Left lobe of liver (tissue), 2 donors: ENCODE measurements at regions not wholly inside any gene's neighbourhood (a gene's known extent, or its start where the extent isn't known, plus 50 kb on each side); places are given as distances from the start of the nearest gene placed in this dataset.

Experiments
- ATAC-seq: fragments of 200-7000 bp; cut with Tn5 transposase; one replicate; pipeline ENCODE4 v1.9.1; 2020; ENCODE audit warnings: mild to moderate bottlenecking, moderate library complexity
- DNase-seq: peaks from one replicate; pipeline ENCODE4 v3.0.0-alpha.2; 2020; ENCODE audit warnings: low spot score
- donor health status: DM: no; HTN: no; CAD: no; lungs with moderate emphysema.
- donor health status: DM: no; HTN: yes; CAD: no.

DNA sequence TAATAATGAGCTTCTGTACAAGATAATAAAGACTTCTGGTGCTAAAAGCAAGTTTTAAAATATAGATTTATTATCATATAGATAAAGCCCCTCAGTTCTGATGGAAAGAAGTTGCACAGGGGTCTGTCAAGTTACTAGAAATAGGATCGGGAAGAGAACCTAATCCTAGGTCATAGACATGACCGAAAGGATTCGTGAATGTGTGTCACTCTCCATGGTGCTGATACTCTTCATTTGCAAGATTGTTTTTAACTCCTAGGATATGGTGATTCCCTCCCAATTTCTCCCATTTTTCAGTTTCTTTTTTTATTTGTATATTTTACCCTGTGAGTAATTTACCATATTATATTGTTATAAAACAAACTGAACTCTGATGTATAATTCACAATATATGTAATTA, 58.9 kb upstream of the CTNNA2 start:
- DNase-seq (no peak), ATAC-seq (no peak)

DNA sequence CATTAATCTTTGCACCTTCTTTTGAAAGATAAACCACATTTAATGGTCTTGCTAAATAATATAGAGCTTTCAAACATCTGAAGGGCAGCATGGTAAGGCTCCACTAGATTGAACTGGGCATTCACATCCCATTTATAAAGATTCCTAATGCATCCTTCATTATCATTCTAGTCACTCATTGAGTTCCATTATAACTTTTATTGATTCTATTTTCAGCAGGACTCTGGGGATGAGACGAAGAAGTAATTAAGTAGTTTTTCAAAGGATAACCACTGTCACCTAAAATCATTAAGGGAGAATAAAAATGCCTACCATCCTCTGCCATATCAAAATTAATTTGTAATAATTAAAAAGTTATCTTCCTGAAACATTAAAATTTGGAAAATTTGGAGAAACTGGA, 60.2 kb upstream of the CTNNA2 start:
- DNase-seq (no peak), ATAC-seq (no peak)

DNA sequence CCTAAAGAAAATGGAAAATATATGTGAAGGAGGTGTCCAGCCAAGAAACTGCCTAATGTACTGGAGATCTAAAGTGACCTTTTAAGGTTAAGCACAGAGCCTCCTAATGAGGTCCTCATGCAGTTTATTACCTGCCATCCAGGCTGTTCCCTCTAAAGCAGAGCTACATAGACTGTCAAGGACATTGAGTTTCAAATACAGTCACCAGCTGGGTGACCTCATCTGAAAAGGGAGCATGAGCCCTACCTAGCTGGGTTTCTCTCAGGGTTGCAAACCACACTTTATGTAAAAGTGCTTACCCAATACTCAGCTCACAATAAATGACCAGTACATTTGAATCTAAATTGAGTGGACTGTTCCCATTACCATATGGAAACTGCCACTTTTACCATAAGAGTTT, 65.4 kb upstream of the CTNNA2 start:
- no peak for ATAC-seq

DNA sequence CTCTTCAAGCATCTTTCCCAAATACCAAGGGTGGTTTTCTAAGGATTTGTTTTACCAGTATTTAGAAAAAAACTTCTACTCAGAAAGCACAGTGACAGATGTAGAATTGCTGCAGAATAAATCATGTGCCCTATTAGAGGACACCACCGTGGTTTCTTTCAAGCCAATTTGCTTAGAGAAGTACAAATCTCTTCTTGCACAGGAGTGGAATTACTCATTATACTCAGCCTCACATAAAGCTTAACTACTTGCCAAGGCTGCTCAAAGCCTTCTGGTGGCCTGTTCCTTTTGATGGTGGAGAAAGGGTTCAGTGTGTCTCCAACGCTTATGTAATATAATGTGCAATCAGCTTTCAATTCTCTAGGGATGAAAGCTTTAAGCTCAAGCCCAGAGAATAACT, 66.5 kb upstream of the CTNNA2 start:
- ATAC-seq (no peak), DNase-seq (no peak)

More for the DNA sequence above, 65.4 kb upstream of the CTNNA2 start:
- no peak for DNase-seq

DNA sequence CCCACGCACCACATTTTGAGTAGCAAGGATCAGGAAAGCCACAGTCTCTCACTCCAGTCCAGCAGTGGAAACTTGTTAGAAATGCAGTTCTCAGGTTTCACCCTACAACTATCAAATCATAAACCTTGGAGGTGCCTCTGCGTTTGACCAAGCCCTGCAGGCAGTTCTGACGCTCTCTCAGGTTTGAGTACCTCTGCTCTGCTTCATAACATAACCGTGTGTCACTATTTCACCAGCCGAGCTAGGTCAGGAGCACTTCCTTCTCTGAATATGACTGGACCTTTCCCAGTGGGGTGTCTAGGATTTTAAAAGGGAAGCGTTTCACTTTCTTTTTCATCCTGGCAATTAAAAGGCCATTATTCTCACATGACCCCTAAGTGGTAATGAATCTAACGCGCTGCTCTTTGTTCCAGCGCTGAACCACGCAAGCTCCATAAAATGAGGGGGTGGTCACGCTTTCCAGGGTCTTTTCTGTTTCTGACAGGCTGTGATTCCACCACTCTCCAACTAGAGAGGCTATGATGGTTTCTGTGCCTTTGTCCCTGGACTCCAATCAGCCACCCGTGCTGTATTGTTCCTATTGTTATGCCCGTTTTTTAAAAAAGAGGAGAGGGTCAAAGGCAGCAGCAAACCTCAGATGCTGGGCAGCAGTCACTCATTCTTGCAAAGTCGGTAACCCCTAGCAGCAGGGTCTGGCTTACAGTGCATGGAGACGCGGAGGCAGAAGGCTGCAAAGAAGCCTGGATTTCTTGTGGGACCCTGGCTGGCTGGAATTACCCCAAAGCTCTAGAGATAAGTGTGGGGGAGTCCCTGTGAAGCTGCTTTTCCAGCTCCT, 75.2 kb upstream of the CTNNA2 start:
- ATAC-seq: no peak
- DNase-seq: no peak

DNA sequence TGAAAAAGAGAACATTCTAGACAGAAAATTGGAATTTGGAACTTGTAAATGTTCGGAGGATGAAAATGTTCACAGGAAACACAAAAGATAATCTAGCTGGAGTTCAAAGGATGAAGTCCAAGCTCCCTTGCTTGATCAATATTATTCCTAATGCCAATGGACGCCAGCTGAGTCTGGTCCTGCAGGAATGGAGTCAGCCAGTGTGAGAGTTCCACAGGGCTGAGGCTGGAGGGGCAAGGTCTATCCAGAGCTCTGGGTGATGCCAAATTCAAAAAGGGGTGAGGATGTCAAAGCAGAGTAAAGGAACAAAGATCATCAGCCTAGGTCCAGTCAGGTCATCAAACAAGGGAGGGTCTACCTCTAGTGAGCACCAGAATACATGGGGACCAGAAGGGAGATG, 78.5 kb upstream of the CTNNA2 start:
- ATAC-seq (no peak), DNase-seq (no peak)

DNA sequence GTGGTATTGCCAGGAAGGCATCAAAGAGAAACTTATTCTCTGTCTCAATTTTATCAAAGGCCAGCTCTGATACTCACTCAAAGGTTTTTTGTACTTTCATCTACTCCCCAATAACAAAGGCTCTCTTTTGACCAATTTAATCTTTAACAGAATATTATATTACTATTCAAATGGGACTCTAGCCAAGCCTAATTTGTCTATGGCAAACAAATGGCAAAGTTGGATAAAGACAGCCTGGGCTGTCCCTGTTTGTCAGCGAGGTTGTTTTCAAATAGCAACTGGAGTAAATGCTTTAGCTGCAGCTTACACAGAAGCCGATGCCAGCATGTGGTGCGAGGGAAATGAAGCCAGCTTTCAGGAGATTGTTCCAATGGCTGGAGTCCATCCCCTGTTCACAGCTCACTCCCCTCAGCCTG, 80.1 kb upstream of the CTNNA2 start:
- peak; percentile 11 for ATAC-seq
- DNase-seq: no peak

DNA sequence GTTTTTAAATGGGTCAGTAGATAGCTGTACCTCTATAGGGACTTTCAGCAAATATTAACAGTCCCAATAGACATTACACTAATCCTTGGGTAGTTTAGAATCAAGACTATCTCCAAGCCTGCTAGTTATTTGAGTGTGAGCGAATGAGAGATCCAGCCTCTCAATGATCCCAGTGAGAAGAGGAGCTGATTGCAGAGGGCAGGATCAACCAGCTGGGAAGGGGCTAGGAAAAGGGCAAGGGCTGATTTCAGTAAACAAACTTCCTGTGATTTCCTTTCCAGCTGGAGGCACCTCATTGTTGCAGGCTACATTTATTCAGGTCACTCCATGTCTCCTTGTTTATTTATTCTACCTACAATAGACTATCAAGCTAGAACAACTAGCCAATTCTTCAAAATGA, 84.1 kb upstream of the CTNNA2 start:
- DNase-seq: no peak
- ATAC-seq: no peak

DNA sequence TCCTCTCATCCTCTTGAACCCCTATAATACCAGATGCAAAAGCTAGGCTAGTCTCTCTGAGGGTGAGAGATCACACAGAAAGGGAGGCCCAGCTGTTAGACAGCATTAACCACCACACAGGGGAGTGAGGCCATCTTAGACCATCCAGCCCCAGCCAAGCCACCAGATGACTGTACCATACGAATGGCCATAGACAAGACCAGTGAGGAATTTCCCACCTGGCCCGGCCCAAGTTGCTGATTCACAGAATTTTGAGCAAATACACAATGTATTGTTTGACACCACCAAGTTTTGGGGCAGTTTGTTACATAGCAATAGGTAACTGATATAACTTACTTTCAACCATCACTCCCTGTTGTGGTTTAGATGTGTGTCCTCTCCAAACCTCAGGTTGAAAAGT, 98.2 kb upstream of the CTNNA2 start:
- DNase-seq (no peak), ATAC-seq (no peak)

DNA sequence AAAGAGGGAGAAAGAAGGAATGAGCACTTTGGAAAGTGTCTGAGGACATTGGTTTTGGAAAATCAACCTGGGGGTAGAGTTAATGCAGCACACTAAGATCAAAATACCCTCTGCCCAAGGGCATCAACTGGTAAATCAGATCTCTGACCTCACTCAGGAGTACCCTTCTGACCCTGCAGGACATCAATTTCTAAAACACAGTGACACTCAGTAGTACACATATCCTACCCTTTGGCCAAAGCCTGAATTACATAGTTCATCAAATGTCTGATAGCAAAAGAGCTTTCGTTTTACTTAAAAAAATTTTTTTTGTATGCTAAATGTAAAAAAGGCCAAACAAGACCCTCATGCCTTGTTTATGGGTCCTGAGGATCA, 118.4 kb upstream of the CTNNA2 start:
- no peak for ATAC-seq
- no peak for DNase-seq

DNA sequence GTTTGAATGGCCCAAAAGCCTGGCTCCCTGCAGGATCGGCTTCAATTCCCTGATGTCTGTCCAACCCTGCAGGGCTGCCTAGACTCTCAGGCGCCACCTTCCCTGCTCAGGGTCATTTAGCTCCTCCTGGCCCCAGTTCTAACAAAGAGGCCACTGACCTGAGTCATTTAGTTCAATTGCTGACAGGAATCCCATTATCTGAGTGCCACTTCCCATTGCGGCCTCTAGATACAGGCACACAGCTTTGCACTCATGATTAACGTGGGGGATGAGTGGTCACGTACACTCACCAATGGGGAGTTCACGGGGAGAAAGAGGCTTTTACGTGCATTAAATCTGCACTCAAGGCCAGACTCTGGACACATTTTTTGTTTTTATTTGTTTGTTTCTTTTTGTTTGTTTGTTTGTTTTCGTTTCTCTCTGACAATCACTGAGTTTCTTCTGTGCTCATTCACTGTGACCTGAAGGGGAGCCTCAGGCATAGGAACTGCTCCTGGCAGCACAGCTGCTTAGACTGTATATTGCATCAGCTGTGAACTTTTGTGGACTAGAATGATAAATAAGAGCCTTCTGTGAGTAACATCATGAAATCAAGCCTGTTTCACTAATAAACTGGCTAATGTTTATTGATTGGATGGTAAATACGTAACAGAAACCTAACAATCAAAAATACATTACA, 118.9 kb upstream of the CTNNA2 start:
- peak; percentile 65 for ATAC-seq
- no peak for DNase-seq

DNA sequence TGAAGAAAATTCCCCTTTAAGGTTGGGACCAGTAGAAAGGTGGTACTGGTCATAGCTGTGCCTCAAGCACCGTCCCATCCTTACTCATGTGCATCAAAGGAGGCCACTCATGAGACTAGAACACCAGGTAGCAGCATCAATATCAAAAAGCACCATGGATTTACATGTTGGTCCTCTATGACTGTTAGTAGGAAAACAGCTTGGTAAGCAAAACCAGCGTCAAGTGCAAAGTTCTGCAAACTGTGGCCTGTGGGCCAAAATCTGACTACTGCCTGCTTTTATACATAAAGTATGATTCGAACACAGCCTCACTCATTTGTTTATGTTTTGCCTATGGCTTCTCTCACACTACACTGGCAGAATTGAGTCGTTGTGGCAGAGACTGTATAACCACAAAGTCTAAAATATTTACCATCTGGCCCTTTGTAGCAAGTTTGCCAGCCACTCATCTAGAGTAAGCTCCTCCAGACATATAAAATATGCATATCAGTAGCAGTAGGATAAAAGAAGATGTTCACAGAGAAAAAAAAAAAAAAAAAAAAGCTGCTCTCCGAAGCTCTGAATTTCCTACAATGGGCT, 119.7 kb upstream of the CTNNA2 start:
- no peak for DNase-seq
- no peak for ATAC-seq

DNA sequence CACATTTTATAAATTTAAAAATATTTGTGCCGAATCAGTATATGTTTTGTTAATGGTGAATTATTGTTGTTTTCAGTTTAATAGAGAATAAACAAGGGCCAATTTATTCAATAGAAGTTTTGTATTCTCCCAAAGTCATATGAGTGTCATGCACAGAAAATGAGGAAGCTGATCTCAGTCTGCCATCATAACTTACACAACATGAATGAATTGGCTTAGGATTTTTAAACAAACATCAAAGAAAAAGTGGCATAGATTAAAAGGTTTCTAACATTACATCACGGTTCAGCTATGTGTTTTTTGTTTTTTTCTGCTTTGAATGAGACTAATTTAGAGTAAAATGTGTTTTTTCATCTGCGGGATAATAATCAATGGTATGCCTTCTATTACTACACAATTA, 123.4 kb upstream of the CTNNA2 start:
- no peak for ATAC-seq
- no peak for DNase-seq

DNA sequence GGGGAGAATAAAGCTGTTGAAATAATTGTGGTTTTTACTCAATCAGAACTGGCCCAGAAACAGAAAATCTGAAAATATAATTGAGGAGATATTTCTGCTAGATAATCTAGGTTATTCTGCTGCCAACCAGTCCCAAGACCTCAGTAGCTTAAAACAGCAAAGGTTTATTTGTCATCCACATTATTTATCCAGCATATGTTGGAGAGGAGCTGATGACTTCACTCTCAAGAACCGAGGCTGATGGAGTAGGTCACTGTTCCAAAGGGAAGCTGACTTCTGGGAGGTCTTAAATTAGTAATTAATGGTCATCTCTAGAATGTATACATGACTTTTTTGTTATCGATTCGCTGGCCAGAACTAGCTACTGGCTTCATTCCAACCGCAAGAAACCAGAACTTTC, 124.8 kb upstream of the CTNNA2 start:
- ATAC-seq: no peak
- no peak for DNase-seq

DNA sequence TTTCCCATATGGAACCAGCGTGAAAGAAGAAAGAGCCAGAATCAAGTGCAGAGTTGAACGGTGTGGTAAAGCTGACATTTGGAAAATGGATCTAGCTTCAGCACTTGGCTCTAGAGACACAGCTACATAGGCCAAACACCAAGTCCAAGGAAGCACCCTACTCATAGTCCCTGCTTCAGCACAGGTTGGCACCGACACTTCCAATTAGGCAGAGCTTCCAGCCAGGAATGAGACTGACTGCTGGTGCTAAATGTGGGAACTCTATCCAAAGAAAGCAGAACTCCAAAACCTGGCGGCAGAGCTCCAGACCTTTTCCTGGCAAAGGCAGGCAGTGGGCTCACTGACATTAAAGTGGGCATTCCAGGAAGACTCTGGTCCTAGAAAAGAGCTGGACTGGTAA, 125.4 kb upstream of the CTNNA2 start:
- DNase-seq: no peak
- ATAC-seq: no peak

DNA sequence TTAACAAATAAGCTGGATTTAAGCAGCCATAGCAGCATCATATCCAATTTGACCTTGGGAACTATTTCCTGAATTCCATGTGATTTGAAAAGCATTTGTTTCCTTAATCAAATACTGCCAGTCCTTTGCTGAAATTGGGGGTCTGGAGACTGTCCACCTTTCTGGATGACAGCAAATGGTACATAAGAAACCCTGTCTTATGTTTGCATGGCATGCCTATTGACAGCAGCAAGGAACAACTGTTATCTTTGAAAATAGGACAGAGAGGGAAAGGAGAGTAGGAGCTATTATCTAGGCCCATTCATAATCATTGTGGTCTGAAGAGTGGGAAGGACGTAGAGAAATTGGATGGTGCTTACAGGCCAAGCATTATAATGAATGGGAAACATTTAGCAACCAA, 129.2 kb upstream of the CTNNA2 start:
- DNase-seq (no peak), ATAC-seq (no peak)

DNA sequence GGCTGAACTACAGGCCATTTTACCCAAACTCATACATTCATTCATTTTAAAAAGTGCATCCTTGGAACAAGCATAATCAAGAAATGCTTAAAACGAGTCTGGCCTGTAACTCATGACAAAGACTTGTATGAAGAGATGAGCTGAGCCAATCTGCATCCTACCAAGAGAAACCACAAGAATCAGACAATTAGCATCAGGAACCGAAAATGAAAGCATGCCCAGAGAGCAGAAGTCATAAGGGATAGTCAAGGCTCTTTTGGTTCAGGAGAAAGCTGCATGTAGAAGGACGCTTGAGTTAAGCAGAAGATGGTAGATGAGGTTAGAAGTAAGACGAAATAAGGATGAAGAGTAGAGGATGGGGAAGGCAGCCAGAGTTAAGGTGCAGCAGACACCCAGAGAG, 137.0 kb upstream of the CTNNA2 start:
- ATAC-seq (no peak), DNase-seq (no peak)

DNA sequence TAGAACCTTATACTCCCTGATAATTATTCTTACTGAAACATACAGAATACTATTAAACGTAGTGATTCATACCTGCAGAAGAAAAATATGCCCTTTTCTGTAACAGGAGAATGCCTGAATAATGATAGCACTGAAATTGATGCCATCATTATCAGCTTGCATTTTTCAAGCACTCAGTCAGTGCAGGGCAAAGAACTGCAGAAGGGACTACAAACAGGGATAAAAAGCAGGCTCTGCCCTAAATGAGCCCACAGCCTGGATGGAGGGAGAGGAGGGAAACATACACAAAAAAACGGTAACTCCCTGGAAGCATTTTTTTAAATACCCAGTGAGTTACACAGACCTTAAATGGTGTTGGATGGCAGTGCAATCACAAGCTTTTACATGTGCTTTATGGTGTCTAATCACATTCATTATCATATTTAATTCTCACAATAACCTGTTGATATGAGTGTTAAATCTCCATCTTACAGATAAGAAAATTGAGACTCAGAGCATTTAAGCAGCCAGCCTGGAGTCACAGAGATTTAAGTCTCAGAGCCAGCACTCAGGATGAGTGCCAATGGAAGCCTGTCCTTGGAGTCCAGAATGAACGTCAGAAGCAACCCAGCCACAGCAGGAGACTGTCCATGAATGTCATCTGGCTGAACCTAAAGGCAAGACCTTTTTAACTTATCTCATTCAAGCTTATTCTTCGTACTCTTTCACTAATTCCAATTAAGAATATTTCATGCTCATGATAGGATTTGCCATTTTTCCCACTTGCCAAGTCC, 139.3 kb upstream of the CTNNA2 start:
- DNase-seq (no peak), ATAC-seq (no peak)

DNA sequence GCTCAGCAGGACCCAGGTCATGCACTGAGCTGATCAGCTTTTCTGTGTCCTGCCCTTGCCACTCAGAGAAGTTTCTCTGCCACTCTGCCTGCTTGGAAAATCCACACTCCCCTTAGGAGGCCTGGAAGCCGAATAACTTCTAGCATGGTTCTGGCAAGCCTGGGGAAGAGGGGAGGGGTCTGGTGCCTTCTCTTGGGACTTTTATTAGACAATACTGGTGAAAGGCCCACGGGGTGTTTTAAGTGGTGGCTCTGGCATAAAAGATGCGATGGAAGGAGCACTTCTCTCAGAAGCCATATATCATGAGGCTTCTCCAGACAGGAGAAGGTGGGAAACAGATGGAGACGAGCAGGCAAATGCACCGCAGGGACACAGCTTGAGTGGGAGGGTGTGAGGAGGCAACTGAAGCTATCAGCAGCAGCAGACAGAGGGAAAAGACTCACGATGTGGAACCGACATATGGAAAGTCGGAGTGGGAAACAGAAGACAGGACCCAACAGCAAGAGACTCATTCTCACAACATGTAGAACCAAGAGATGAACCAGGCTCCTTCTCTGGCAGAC, 141.8 kb upstream of the CTNNA2 start:
- DNase-seq: no peak
- no peak for ATAC-seq

DNA sequence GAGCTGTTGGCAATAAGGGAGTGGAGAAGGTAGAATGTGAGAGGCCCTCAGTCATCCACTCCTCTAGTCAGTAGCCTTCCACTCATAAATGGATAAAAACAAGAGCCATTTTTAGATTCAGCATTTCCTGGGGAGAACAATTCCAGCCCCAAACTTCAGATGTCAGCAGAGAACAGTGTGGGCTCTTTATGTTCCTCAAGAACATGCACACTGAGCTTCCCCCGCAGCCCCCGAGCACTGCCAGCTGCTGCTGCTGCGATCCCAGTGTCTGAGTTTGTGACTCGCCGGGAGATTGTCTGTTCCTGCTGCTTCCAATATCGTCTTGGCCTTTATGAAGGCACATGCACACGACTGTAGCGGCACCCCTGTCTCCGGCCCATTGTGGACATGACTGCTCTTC, 143.7 kb upstream of the CTNNA2 start:
- DNase-seq (no peak), ATAC-seq (no peak)

DNA sequence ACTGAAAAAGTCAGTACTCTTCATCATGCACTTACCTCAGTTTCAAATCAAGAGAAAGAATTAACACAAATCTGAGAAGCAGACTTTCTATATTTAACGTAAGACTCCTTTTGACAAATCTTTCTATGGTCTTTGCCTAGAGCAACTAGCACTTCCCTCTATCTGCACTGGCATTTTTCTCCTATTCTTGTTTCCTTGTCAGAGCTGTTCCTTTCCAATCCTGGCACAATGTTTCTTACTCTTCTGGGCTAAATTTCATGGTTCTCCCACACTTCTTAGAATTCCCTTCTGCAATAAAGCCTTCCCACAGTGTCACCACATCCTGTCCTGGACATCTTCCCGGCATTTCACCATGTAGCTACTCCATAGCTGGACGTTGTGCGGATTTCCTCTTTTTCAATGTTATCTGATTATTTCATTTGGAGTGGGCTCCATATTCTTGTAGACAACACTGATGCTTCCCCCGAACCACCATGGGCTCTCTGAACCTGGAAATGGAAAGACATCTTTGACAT, 144.7 kb upstream of the CTNNA2 start:
- DNase-seq (no peak), ATAC-seq (no peak)
